ENCODE measurements at regions not wholly inside any gene's neighbourhood (a gene's known extent, or its start where the extent isn't known, plus 50 kb on each side); places are given as distances from the start of the nearest gene placed in this dataset.

- no peak for ATAC-seq
- Histone ChIP-seq H3K27me3 (ENCODE audit: insufficient read depth, low read length) (no peaks in the 10 kb centered on the region), H3K9me3 (ENCODE audit: control insufficient read depth in 1 of 2, insufficient read depth in 1 of 2, low read depth in 1 of 2, low read length in 2 of 2) (no peaks in the 10 kb centered on the region), H2AFZ (ENCODE audit: low read depth, low read length, poor library complexity, severe bottlenecking) (no peak overlapping the region), H3K4me3 (replicated peaks in 1 of 2; ENCODE audit: low read depth in 1 of 2, low read length in 2 of 2) (no peak overlapping the region), H3K4me1 (ENCODE audit: control insufficient read depth in 1 of 2, insufficient read depth in 2 of 2, low read length in 2 of 2) (no peaks in the 10 kb centered on the region), H3K4me2 (ENCODE audit: low read length) (no peak overlapping the region), H3K9me2 (ENCODE audit: insufficient read depth) (no peaks in the 10 kb centered on the region), H4K20me1 (ENCODE audit: insufficient read depth) (no peaks in the 10 kb centered on the region), H3K27ac (ENCODE audit: low read depth, low read length) (no peak overlapping the region), H3K36me3 (ENCODE audit: control insufficient read depth in 1 of 2, insufficient read depth in 2 of 2, low read length in 2 of 2) (no peaks in the 10 kb centered on the region), H3K79me2 (ENCODE audit: insufficient read depth, low read length) (no peaks in the 10 kb centered on the region), H3K9ac (ENCODE audit: low read length) (no peak overlapping the region)
- no peak for TF ChIP-seq EZH2phosphoT487 (IDR thresholded peaks at IDR 0.05; ENCODE audit: borderline replicate concordance)
- TF ChIP-seq EGR1 (IDR thresholded peaks at IDR 0.05; ENCODE audit: low read depth): no peak
- TF ChIP-seq CEBPB (IDR thresholded peaks at IDR 0.05; ENCODE audit: low read depth): no peak
- no peak for TF ChIP-seq SIN3A (IDR thresholded peaks at IDR 0.05; ENCODE audit: low read depth)
- TF ChIP-seq EZH2 (IDR thresholded peaks at IDR 0.05): no peak
- no peak for TF ChIP-seq ZBTB33 (IDR thresholded peaks at IDR 0.05; ENCODE audit: extremely low read depth, insufficient replicate concordance, low read length)
- CTCF ChIA-PET: no interaction called here
- intact Hi-C loops (cut with micrococcal nuclease): no loop called here
- no TSS peak for BruUV-seq (replicated peaks)
- RAD21 ChIA-PET (ENCODE audit: low non-redundant PET in 1 of 2, low total read pairs in 2 of 2, uncharacterized antibody in 2 of 2, unreplicated experiment in 2 of 2): no interaction called here
- no peak for DNase-seq (ENCODE audit: low read depth, low spot score)
- POLR2A ChIA-PET: no interaction called here
These were observed 222.3 kb downstream of the CPE start for GRCh38 chr4:165600959-165601683.

- Histone ChIP-seq H3K4me2 (ENCODE audit: low read length) (no peak overlapping the region), H3K36me3 (ENCODE audit: control insufficient read depth in 1 of 2, insufficient read depth in 2 of 2, low read length in 2 of 2) (no peaks in the 10 kb centered on the region), H3K4me3 (replicated peaks in 1 of 2; ENCODE audit: low read depth in 1 of 2, low read length in 2 of 2) (no peak overlapping the region), H3K9me3 (ENCODE audit: control insufficient read depth in 1 of 2, insufficient read depth in 1 of 2, low read depth in 1 of 2, low read length in 2 of 2) (no peaks in the 10 kb centered on the region), H3K4me1 (ENCODE audit: control insufficient read depth in 1 of 2, insufficient read depth in 2 of 2, low read length in 2 of 2) (no peaks in the 10 kb centered on the region), H3K79me2 (ENCODE audit: insufficient read depth, low read length) (no peaks in the 10 kb centered on the region), H4K20me1 (ENCODE audit: insufficient read depth) (no peaks in the 10 kb centered on the region), H2AFZ (ENCODE audit: low read depth, low read length, poor library complexity, severe bottlenecking) (no peak overlapping the region), H3K27me3 (ENCODE audit: insufficient read depth, low read length) (no peaks in the 10 kb centered on the region), H3K9ac (ENCODE audit: low read length) (no peak overlapping the region), H3K27ac (ENCODE audit: low read depth, low read length) (no peak overlapping the region), H3K9me2 (ENCODE audit: insufficient read depth) (no peaks in the 10 kb centered on the region)
- ChIA-PET POLR2A (no interaction called here), RAD21 (ENCODE audit: low non-redundant PET in 1 of 2, low total read pairs in 2 of 2, uncharacterized antibody in 2 of 2, unreplicated experiment in 2 of 2) (no interaction called here), CTCF (no interaction called here)
- intact Hi-C loops (cut with micrococcal nuclease): no loop called here
- DNase-seq (ENCODE audit: low read depth, low spot score) (no peak), ATAC-seq (no peak)
- BruUV-seq (replicated peaks): no TSS peak
- TF ChIP-seq ATF3 (IDR thresholded peaks at IDR 0.05) (no peak), CEBPB (IDR thresholded peaks at IDR 0.05; ENCODE audit: low read depth) (no peak), CTCF (IDR thresholded peaks at IDR 0.05 in 2 of 3, conservative IDR thresholded peaks at IDR 0.05 in 1 of 3; ENCODE audit: borderline replicate concordance in 1 of 3, insufficient read depth in 1 of 3, low read depth in 2 of 3, low read length in 2 of 3) (no peak), YY1 (IDR thresholded peaks at IDR 0.05; ENCODE audit: extremely low read depth, insufficient replicate concordance, low read depth, low read length) (no peak), ZFX (IDR thresholded peaks at IDR 0.05) (no peak), MAX (IDR thresholded peaks at IDR 0.05) (no peak), SRF (IDR thresholded peaks at IDR 0.05; ENCODE audit: low read depth) (no peak), SP1 (IDR thresholded peaks at IDR 0.05; ENCODE audit: low read depth) (no peak), ZNF274 (IDR thresholded peaks at IDR 0.05; ENCODE audit: low read depth, low read length) (no peak), FOSL1 (IDR thresholded peaks at IDR 0.05; ENCODE audit: low read depth) (no peak), EZH2phosphoT487 (IDR thresholded peaks at IDR 0.05; ENCODE audit: borderline replicate concordance) (no peak), RAD21 (IDR thresholded peaks at IDR 0.05; ENCODE audit: low read depth) (no peak), POLR2AphosphoS5 (IDR thresholded peaks at IDR 0.05; ENCODE audit: low read depth, low read length) (no peak), EZH2 (IDR thresholded peaks at IDR 0.05) (no peak)
These were observed 223.8 kb downstream of the CPE start for GRCh38 chr4:165602621-165603020.
